ENCODE measurements at regions not wholly inside any gene's neighbourhood (a gene's known extent, or its start where the extent isn't known, plus 50 kb on each side); places are given as distances from the start of the nearest gene placed in this dataset.

DNA sequence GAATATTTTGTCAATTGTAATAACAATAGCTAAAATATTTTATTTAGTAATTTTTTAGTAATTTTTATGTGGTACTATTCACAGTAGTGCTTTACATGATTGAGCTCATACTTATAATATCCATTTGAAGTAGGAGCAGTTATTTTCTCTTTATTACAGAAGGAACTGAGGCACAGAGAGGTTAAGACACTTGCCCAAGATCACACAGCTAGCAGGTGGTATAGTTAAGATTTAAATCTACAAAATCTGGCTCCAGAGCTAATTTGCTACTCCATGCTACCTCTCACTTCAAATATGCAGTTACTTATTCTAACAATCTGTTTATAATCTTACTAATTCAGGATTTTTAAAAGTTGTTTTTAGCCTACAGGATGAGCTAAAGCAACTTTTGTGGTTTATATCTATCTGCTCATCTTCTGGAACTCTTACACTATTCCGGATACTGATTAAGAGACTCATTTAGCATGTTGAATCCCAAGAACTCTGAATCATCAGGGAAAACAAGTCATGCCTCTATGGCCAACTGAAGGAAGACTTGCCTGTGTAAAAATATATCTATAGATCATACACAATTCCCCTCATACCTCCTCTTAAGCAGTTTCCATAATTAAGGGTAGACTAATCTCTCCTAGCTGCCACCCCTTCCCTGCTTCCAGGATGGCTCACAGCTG is 324.2 kb downstream of the UBE3D start:
- no TSS peak for BruUV-seq (replicated peaks)
- ChIA-PET RAD21 (ENCODE audit: unreplicated experiment) (no interaction called here), POLR2A (no interaction called here), SMC1A (ENCODE audit: uncharacterized antibody, unreplicated experiment) (interaction anchor here (1.3 kb wide), 1 partner anchor 8 kb away, joined by 3 read pairs; no protein-coding TSS in a partner anchor), CTCF (interaction anchor here (1.1 kb wide), 1 partner anchor 29 kb away, joined by 3 read pairs; no protein-coding TSS in a partner anchor)
- H3K4me3 ChIP-seq = no peak overlapping the region
- no peaks in the 10 kb centered on the region for H4K20me1 ChIP-seq (ENCODE audit: control insufficient read depth, insufficient read depth)
- no peak for ATAC-seq
- H3K36me3 ChIP-seq (ENCODE audit: control insufficient read depth in 2 of 2, insufficient read depth in 2 of 2, low read length in 1 of 2) = no peaks in the 10 kb centered on the region
- TF ChIP-seq WRNIP1 (IDR thresholded peaks at IDR 0.05; ENCODE audit: borderline replicate concordance, low read depth, low read length) (no peak), YY1 (IDR thresholded peaks at IDR 0.05; ENCODE audit: low read depth, low read length) (no peak), RBBP5 (conservative IDR thresholded peaks at IDR 0.05) (no peak), NR2C2 (IDR thresholded peaks at IDR 0.05; ENCODE audit: borderline replicate concordance, control insufficient read depth, insufficient read length, low read depth) (no peak), FOS (IDR thresholded peaks at IDR 0.05; ENCODE audit: borderline replicate concordance, extremely low read depth, insufficient read length) (no peak), NFYB (IDR thresholded peaks at IDR 0.05; ENCODE audit: insufficient read depth, low read depth, low read length) (no peak), SREBF1 (IDR thresholded peaks at IDR 0.05; ENCODE audit: low read length) (no peak), SIN3A (IDR thresholded peaks at IDR 0.05; ENCODE audit: low read depth, low read length) (no peak), SP1 (IDR thresholded peaks at IDR 0.05; ENCODE audit: low read depth, low read length) (no peak)
- TF ChIP-seq, protein P1, sequence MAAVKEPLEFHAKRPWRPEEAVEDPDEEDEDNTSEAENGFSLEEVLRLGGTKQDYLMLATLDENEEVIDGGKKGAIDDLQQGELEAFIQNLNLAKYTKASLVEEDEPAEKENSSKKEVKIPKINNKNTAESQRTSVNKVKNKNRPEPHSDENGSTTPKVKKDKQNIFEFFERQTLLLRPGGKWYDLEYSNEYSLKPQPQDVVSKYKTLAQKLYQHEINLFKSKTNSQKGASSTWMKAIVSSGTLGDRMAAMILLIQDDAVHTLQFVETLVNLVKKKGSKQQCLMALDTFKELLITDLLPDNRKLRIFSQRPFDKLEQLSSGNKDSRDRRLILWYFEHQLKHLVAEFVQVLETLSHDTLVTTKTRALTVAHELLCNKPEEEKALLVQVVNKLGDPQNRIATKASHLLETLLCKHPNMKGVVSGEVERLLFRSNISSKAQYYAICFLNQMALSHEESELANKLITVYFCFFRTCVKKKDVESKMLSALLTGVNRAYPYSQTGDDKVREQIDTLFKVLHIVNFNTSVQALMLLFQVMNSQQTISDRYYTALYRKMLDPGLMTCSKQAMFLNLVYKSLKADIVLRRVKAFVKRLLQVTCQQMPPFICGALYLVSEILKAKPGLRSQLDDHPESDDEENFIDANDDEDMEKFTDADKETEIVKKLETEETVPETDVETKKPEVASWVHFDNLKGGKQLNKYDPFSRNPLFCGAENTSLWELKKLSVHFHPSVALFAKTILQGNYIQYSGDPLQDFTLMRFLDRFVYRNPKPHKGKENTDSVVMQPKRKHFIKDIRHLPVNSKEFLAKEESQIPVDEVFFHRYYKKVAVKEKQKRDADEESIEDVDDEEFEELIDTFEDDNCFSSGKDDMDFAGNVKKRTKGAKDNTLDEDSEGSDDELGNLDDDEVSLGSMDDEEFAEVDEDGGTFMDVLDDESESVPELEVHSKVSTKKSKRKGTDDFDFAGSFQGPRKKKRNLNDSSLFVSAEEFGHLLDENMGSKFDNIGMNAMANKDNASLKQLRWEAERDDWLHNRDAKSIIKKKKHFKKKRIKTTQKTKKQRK (IDR thresholded peaks at IDR 0.05; ENCODE audit: low read depth, low read length) = no peak
- TF ChIP-seq, protein P2, sequence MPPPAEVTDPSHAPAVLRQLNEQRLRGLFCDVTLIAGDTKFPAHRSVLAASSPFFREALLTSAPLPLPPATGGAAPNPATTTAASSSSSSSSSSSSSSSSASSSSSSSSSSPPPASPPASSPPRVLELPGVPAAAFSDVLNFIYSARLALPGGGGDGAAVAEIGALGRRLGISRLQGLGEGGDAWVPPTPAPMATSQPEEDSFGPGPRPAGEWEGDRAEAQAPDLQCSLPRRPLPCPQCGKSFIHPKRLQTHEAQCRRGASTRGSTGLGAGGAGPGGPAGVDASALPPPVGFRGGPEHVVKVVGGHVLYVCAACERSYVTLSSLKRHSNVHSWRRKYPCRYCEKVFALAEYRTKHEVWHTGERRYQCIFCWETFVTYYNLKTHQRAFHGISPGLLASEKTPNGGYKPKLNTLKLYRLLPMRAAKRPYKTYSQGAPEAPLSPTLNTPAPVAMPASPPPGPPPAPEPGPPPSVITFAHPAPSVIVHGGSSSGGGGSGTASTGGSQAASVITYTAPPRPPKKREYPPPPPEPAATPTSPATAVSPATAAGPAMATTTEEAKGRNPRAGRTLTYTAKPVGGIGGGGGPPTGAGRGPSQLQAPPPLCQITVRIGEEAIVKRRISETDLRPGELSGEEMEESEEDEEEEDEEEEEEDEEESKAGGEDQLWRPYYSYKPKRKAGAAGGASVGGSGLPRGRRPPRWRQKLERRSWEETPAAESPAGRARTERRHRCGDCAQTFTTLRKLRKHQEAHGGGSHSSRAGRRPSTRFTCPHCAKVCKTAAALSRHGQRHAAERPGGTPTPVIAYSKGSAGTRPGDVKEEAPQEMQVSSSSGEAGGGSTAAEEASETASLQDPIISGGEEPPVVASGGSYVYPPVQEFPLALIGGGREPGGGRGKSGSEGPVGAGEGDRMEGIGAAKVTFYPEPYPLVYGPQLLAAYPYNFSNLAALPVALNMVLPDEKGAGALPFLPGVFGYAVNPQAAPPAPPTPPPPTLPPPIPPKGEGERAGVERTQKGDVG (CRISPR knock-in tag; IDR thresholded peaks at IDR 0.05) = no peak
- TF ChIP-seq, protein P3, sequence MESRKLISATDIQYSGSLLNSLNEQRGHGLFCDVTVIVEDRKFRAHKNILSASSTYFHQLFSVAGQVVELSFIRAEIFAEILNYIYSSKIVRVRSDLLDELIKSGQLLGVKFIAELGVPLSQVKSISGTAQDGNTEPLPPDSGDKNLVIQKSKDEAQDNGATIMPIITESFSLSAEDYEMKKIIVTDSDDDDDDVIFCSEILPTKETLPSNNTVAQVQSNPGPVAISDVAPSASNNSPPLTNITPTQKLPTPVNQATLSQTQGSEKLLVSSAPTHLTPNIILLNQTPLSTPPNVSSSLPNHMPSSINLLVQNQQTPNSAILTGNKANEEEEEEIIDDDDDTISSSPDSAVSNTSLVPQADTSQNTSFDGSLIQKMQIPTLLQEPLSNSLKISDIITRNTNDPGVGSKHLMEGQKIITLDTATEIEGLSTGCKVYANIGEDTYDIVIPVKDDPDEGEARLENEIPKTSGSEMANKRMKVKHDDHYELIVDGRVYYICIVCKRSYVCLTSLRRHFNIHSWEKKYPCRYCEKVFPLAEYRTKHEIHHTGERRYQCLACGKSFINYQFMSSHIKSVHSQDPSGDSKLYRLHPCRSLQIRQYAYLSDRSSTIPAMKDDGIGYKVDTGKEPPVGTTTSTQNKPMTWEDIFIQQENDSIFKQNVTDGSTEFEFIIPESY (IDR thresholded peaks at IDR 0.05) = no peak
- DNase-seq (ENCODE audit: low read depth, low spot score) = no peak
- no peaks in the 10 kb centered on the region for H3K79me2 ChIP-seq (ENCODE audit: control insufficient read depth, insufficient read depth, low read length)
- in situ Hi-C loops (cut with MboI) = no loop called here
- FAIRE-seq = no peak
- no peaks in the 10 kb centered on the region; a peak in 2 of 4 replicates for H3K27me3 ChIP-seq (replicated peaks in 1 of 2; ENCODE audit: control insufficient read depth in 2 of 2, insufficient read depth in 2 of 2, low read length in 1 of 2)
- H3K9me3 ChIP-seq (replicated peaks; ENCODE audit: control insufficient read depth, insufficient read depth, low read length) = no peaks in the 10 kb centered on the region
- no peak overlapping the region for H3K9ac ChIP-seq (ENCODE audit: control insufficient read depth, insufficient read depth, low read length)
- 59% methylated on average over 1 of the region's 1 CpG for WGBS (ENCODE audit: insufficient coverage, insufficient replicate concordance, low lambda C conversion rate, missing lambda C conversion rate)
- intact Hi-C loops (cut with micrococcal nuclease; ENCODE audit: unreplicated experiment) = no loop called here
- H2AFZ ChIP-seq (ENCODE audit: control insufficient read depth, low read depth, low read length) = no peak overlapping the region
- no peak overlapping the region for H3K27ac ChIP-seq (ENCODE audit: control insufficient read depth, insufficient read depth)
- H3K4me1 ChIP-seq (ENCODE audit: control insufficient read depth, insufficient read depth, low read length) = no peaks in the 10 kb centered on the region
- H3K4me2 ChIP-seq (ENCODE audit: control insufficient read depth, insufficient read depth) = no peak overlapping the region
